Iris pigment epithelial cell (primary cell): ENCODE measurements at regions not wholly inside any gene's neighbourhood (a gene's known extent, or its start where the extent isn't known, plus 50 kb on each side); places are given as distances from the start of the nearest gene placed in this dataset.
"Not testable (repeated sequence)": the region's sequence is repeated elsewhere in the genome, so short reads cannot be mapped to it uniquely, and the experiment has no call there.

Source experiments
- DNase-seq: peaks from one replicate; pipeline ENCODE4 v3.0.0-alpha.2; 2011; ENCODE audit warnings: low read depth

GRCh38 chr12:73950507-73950906 lies 587.1 kb upstream of the ATXN7L3B start:
- DNase-seq, result no peak

- DNase-seq, result no peak
These were observed 585.5 kb upstream of the ATXN7L3B start for GRCh38 chr12:73951956-73952703.

- DNase-seq, result no peak
These were observed 573.0 kb upstream of the ATXN7L3B start for GRCh38 chr12:73964641-73965040.

GRCh38 chr12:73973486-73973885 lies 564.1 kb upstream of the ATXN7L3B start:
- DNase-seq, result no peak

- no peak for DNase-seq
These were observed 553.1 kb upstream of the ATXN7L3B start for GRCh38 chr12:73984552-73984951.

- DNase-seq, result no peak
These were observed 546.5 kb upstream of the ATXN7L3B start for GRCh38 chr12:73991138-73991537.

GRCh38 chr12:73998894-73999293 lies 538.7 kb upstream of the ATXN7L3B start:
- DNase-seq, result no peak

- DNase-seq, result no peak
These were observed 522.5 kb upstream of the ATXN7L3B start for GRCh38 chr12:74015118-74015517.

- not testable (repeated sequence) for DNase-seq
These were observed 521.3 kb upstream of the ATXN7L3B start for GRCh38 chr12:74016324-74016723.

GRCh38 chr12:74018849-74019248 lies 518.8 kb upstream of the ATXN7L3B start:
- DNase-seq, result no peak

- DNase-seq, result peak; percentile 75
These were observed 515.7 kb upstream of the ATXN7L3B start for GRCh38 chr12:74021937-74022336.

- no peak for DNase-seq
These were observed 506.6 kb upstream of the ATXN7L3B start for GRCh38 chr12:74031045-74031444.

GRCh38 chr12:74033531-74033930 lies 504.1 kb upstream of the ATXN7L3B start:
- no peak for DNase-seq

- not testable (repeated sequence) for DNase-seq
These were observed 498.5 kb upstream of the ATXN7L3B start for GRCh38 chr12:74039138-74039537.

- DNase-seq, result peak; percentile 97
These were observed 494.3 kb upstream of the ATXN7L3B start for GRCh38 chr12:74043343-74043742.

- DNase-seq, result no peak
These were observed 488.3 kb upstream of the ATXN7L3B start for GRCh38 chr12:74049348-74049747.

GRCh38 chr12:74051848-74052247 lies 485.8 kb upstream of the ATXN7L3B start:
- DNase-seq, result no peak

GRCh38 chr12:74066476-74066875 lies 471.2 kb upstream of the ATXN7L3B start:
- peak; percentile 0 for DNase-seq

- no peak for DNase-seq
These were observed 466.5 kb upstream of the ATXN7L3B start for GRCh38 chr12:74071182-74071581.

GRCh38 chr12:74076918-74077317 lies 460.7 kb upstream of the ATXN7L3B start:
- no peak for DNase-seq

GRCh38 chr12:74105434-74105833 lies 432.2 kb upstream of the ATXN7L3B start:
- peak; percentile 36 for DNase-seq

GRCh38 chr12:74108729-74109128 lies 428.9 kb upstream of the ATXN7L3B start:
- no peak for DNase-seq

- DNase-seq, result peak; percentile 28
These were observed 425.8 kb upstream of the ATXN7L3B start for GRCh38 chr12:74111688-74112360.
